ENCODE measurements at regions not wholly inside any gene's neighbourhood (a gene's known extent, or its start where the extent isn't known, plus 50 kb on each side); places are given as distances from the start of the nearest gene placed in this dataset.

GRCh38 chr2:104361414-104361813, 492.5 kb upstream of the POU3F3 start:
- no peak for DNase-seq (ENCODE audit: low read depth in 1 of 2, low spot score in 1 of 2)
- Histone ChIP-seq H3K27me3 (ENCODE audit: insufficient read depth, poor library complexity, severe bottlenecking) (no peaks in the 10 kb centered on the region), H3K4me3 (replicated peaks; ENCODE audit: insufficient read depth, low read length) (no peak overlapping the region), H3K27ac (replicated peaks) (no peak overlapping the region)
- TF ChIP-seq REST (IDR thresholded peaks at IDR 0.05; ENCODE audit: insufficient replicate concordance, low read depth) (no peak), CTCF (IDR thresholded peaks at IDR 0.05; ENCODE audit: insufficient read depth, low read length) (no peak), SPI1 (IDR thresholded peaks at IDR 0.05; ENCODE audit: borderline replicate concordance, low read depth) (no peak), GABPA (IDR thresholded peaks at IDR 0.05; ENCODE audit: low read depth) (no peak), POLR2AphosphoS5 (IDR thresholded peaks at IDR 0.05; ENCODE audit: low read depth) (no peak)

- DNase-seq (ENCODE audit: low read depth in 1 of 2, low spot score in 1 of 2) = no peak
- Histone ChIP-seq H3K27me3 (ENCODE audit: insufficient read depth, poor library complexity, severe bottlenecking) (peaks cover 2% of the 10 kb centered on the region), H3K4me3 (replicated peaks; ENCODE audit: insufficient read depth, low read length) (no peak overlapping the region), H3K27ac (replicated peaks) (no peak overlapping the region)
- TF ChIP-seq CTCF (IDR thresholded peaks at IDR 0.05; ENCODE audit: insufficient read depth, low read length) (no peak), POLR2AphosphoS5 (IDR thresholded peaks at IDR 0.05; ENCODE audit: low read depth) (no peak), REST (IDR thresholded peaks at IDR 0.05; ENCODE audit: insufficient replicate concordance, low read depth) (no peak), GABPA (IDR thresholded peaks at IDR 0.05; ENCODE audit: low read depth) (no peak), SPI1 (IDR thresholded peaks at IDR 0.05; ENCODE audit: borderline replicate concordance, low read depth) (no peak)
These were observed 485.8 kb upstream of the POU3F3 start for GRCh38 chr2:104368089-104368488.

- Histone ChIP-seq H3K27me3 (ENCODE audit: insufficient read depth, poor library complexity, severe bottlenecking) (peaks cover 2% of the 10 kb centered on the region), H3K4me3 (replicated peaks; ENCODE audit: insufficient read depth, low read length) (no peak overlapping the region), H3K27ac (replicated peaks) (no peak overlapping the region)
- no peak for DNase-seq (ENCODE audit: low read depth in 1 of 2, low spot score in 1 of 2)
- TF ChIP-seq SPI1 (IDR thresholded peaks at IDR 0.05; ENCODE audit: borderline replicate concordance, low read depth) (no peak), POLR2AphosphoS5 (IDR thresholded peaks at IDR 0.05; ENCODE audit: low read depth) (no peak), GABPA (IDR thresholded peaks at IDR 0.05; ENCODE audit: low read depth) (no peak), CTCF (IDR thresholded peaks at IDR 0.05; ENCODE audit: insufficient read depth, low read length) (no peak), REST (IDR thresholded peaks at IDR 0.05; ENCODE audit: insufficient replicate concordance, low read depth) (no peak)
These were observed 482.7 kb upstream of the POU3F3 start for GRCh38 chr2:104371087-104371781.

Data from HL-60 (cell line).